Gastroesophageal sphincter (tissue), 4 donors: ENCODE measurements at regions not wholly inside any gene's neighbourhood (a gene's known extent, or its start where the extent isn't known, plus 50 kb on each side); places are given as distances from the start of the nearest gene placed in this dataset.

Experiments
- ATAC-seq: fragments of 150-250 bp; one replicate; pipeline ENCODE4 v1.9.1; 2016; ENCODE audit warnings: mild to moderate bottlenecking, moderate library complexity
- H3K27ac ChIP-seq, 4 donors: fragments of 200-600 bp; sonication (generic) in 3 of 4; 1 replicate in 3 of 4; 2 replicates in 1 of 4; pipeline ENCODE4 v1.5.1; 2016 to 2019
- H3K27me3 ChIP-seq: fragments of 200-600 bp; sonication (generic); one replicate; pipeline ENCODE4 v1.5.1; 2019
- H3K36me3 ChIP-seq, 2 donors: fragments of 200-600 bp; sonication (generic); one replicate each; pipeline ENCODE4 v1.5.1; 2019; ENCODE audit warnings: control low read depth in 1 of 2
- H3K4me1 ChIP-seq, 3 donors: fragments of 200-600 bp; sonication (generic); 1 replicate in 2 of 3; 2 replicates in 1 of 3; pipeline ENCODE4 v1.5.1; 2016 to 2019; ENCODE audit warnings: control low read depth in 2 of 3
- H3K4me3 ChIP-seq, 2 donors: fragments of 200-600 bp; sonication (generic); one replicate each; pipeline ENCODE4 v1.5.1; 2019; ENCODE audit warnings: mild to moderate bottlenecking in 1 of 2, moderate library complexity in 1 of 2
- H3K9me3 ChIP-seq, 3 donors: fragments of 200-600 bp; sonication (generic); one replicate each; pipeline ENCODE4 v1.5.1; 2017 to 2019; ENCODE audit warnings: control low read depth in 2 of 3
- CTCF ChIP-seq, 4 experiments: fragments of 200-600 bp in 2 of 4; fragments of 450-650 bp in 2 of 4; sonication (generic) in 1 of 4; IDR thresholded peaks; one replicate each; pipeline ENCODE4 v1.5.1; 2017 to 2019; ENCODE audit warnings: antibody characterized with exemption in 4 of 4, mild to moderate bottlenecking in 2 of 4, moderate library complexity in 2 of 4
- EP300 ChIP-seq: sonication (generic); formaldehyde crosslinking; IDR thresholded peaks from one replicate; pipeline ENCODE4 v1.6.1; 2017; ENCODE audit warnings: antibody characterized with exemption, mild to moderate bottlenecking
- POLR2A ChIP-seq, 2 donors: fragments of 450-650 bp; IDR thresholded peaks; one replicate each; pipeline ENCODE4 v1.6.1; 2017; ENCODE audit warnings: antibody characterized with exemption in 2 of 2, mild to moderate bottlenecking in 2 of 2, moderate library complexity in 1 of 2
- POLR2AphosphoS5 ChIP-seq: sonication (generic); formaldehyde crosslinking; IDR thresholded peaks from one replicate; pipeline ENCODE4 v1.6.1; 2017; ENCODE audit warnings: antibody characterized with exemption
- WGBS, 2 donors: methylation state at CpG; one replicate each; pipeline ENCODE4 v1.1.5; 2018; ENCODE audit warnings: low coverage in 1 of 2; 5-methylcytosine and 5-hydroxymethylcytosine counted together

- Histone ChIP-seq H3K36me3 (no peaks in the 10 kb centered on the region), H3K9me3 (peaks cover 0 to 14% (median 0%) of the 10 kb centered on the region in 3 donors), H3K27ac (no peak overlapping the region), H3K27me3 (no peaks in the 10 kb centered on the region), H3K4me3 (no peak overlapping the region), H3K4me1 (no peaks in the 10 kb centered on the region)
- TF ChIP-seq CTCF (IDR thresholded peaks at IDR 0.05) = no peak
- TF ChIP-seq POLR2AphosphoS5 = no peak
- TF ChIP-seq EP300 = no peak
- TF ChIP-seq POLR2A (IDR thresholded peaks at IDR 0.05) = no peak
- no peak for ATAC-seq
- 46 to 100% methylated on average over 1 to 2 of the region's 2 CpGs for WGBS, 2 donors
Measured at GRCh38 chr4:177010418-177010817, 217.7 kb upstream of the VEGFC start.

GRCh38 chr4:177012918-177013545 lies 220.3 kb upstream of the VEGFC start:
- H3K27me3 ChIP-seq = no peaks in the 10 kb centered on the region
- WGBS, 2 donors = 100% methylated on average over 1 of the region's 1 CpG; no CpG with 5 or more reads in 1 of the 2 donors
- TF ChIP-seq POLR2AphosphoS5 (no peak), POLR2A (IDR thresholded peaks at IDR 0.05) (no peak), EP300 (no peak), CTCF (IDR thresholded peaks at IDR 0.05) (no peak)
- peaks cover 0 to 14% (median 0%) of the 10 kb centered on the region in 3 donors for H3K9me3 ChIP-seq
- no peak for ATAC-seq
- H3K4me1 ChIP-seq = no peaks in the 10 kb centered on the region
- no peak overlapping the region for H3K4me3 ChIP-seq
- H3K36me3 ChIP-seq = no peaks in the 10 kb centered on the region
- H3K27ac ChIP-seq = no peak overlapping the region

- 6 to 7% methylated on average over 1 of the region's 1 CpG for WGBS, 2 donors
- ATAC-seq = no peak
- no peak overlapping the region for H3K27ac ChIP-seq
- TF ChIP-seq EP300 (no peak), CTCF (IDR thresholded peaks at IDR 0.05) (no peak), POLR2AphosphoS5 (no peak), POLR2A (IDR thresholded peaks at IDR 0.05) (no peak)
- H3K4me3 ChIP-seq = no peak overlapping the region
- peaks cover 0 to 23% (median 0%) of the 10 kb centered on the region in 3 donors for H3K9me3 ChIP-seq
- no peaks in the 10 kb centered on the region for H3K4me1 ChIP-seq
- no peaks in the 10 kb centered on the region for H3K27me3 ChIP-seq
- no peaks in the 10 kb centered on the region for H3K36me3 ChIP-seq
Measured at GRCh38 chr4:177016541-177017141, 223.9 kb upstream of the VEGFC start.

GRCh38 chr4:177023951-177024350 lies 231.2 kb upstream of the VEGFC start:
- no peak for TF ChIP-seq POLR2AphosphoS5
- no peak for TF ChIP-seq CTCF (IDR thresholded peaks at IDR 0.05)
- TF ChIP-seq POLR2A (IDR thresholded peaks at IDR 0.05) = no peak
- TF ChIP-seq EP300 = no peak
- Histone ChIP-seq H3K27ac (no peak overlapping the region), H3K4me1 (no peaks in the 10 kb centered on the region), H3K36me3 (no peaks in the 10 kb centered on the region), H3K27me3 (no peaks in the 10 kb centered on the region), H3K4me3 (no peak overlapping the region), H3K9me3 (peaks cover 0 to 10% (median 0%) of the 10 kb centered on the region in 3 donors)
- ATAC-seq = no peak
- 74 to 75% methylated on average over 3 of the region's 3 CpGs for WGBS, 2 donors

GRCh38 chr4:177032341-177032740 lies 239.6 kb upstream of the VEGFC start:
- ATAC-seq = no peak
- Histone ChIP-seq H3K4me1 (no peaks in the 10 kb centered on the region), H3K27ac (no peak overlapping the region), H3K36me3 (no peaks in the 10 kb centered on the region), H3K4me3 (no peak overlapping the region), H3K27me3 (no peaks in the 10 kb centered on the region), H3K9me3 (no peaks in the 10 kb centered on the region)
- TF ChIP-seq POLR2A (IDR thresholded peaks at IDR 0.05) (no peak), POLR2AphosphoS5 (no peak)
- 43 to 70% methylated on average over 1 of the region's 1 CpG for WGBS, 2 donors
